A673 (cell line): ENCODE measurements at regions not wholly inside any gene's neighbourhood (a gene's known extent, or its start where the extent isn't known, plus 50 kb on each side); places are given as distances from the start of the nearest gene placed in this dataset.

ENCODE experiments used
- BruUV-seq: library from RNA; stranded (reverse); fragments of 400-500 nt; replicated peaks from 2 replicates; lab custom pipeline; 2021; lab: Mats Ljungman, UMichigan
- CTCF ChIA-PET: fragments of 300-600 bp; sonication (Branson Sonifier 250); formaldehyde crosslinking; loops from one replicate; lab custom pipeline; 2022; ENCODE audit warnings: antibody characterized with exemption; lab: Charles Lee
- POLR2A ChIA-PET: fragments of 300-600 bp; sonication (Branson Sonifier 250); formaldehyde crosslinking; loops from one replicate; lab custom pipeline; 2022; ENCODE audit warnings: antibody characterized with exemption; ENCODE audit not compliant: low non-redundant PET; lab: Charles Lee
- DNase-seq: peaks from one replicate; pipeline ENCODE4 v3.0.0-alpha.2; 2015; ENCODE audit warnings: low spot score
- H3K27ac ChIP-seq: fragments of 200-600 bp; sonication (generic); 2 replicates; pipeline ENCODE4 v1.5.1; 2016; ENCODE audit warnings: mixed run types, low read depth, mild to moderate bottlenecking, mixed read lengths, antibody characterized with exemption, low read length; ENCODE audit not compliant: poor library complexity, severe bottlenecking
- H3K27me3 ChIP-seq: fragments of 200-600 bp; sonication (generic); replicated peaks from 2 replicates; pipeline ENCODE4 v1.6.1; 2017; ENCODE audit warnings: mixed run types, low read depth, mild to moderate bottlenecking, mixed read lengths, antibody characterized with exemption, low read length; ENCODE audit not compliant: insufficient read depth, poor library complexity
- H3K36me3 ChIP-seq: fragments of 200-600 bp; sonication (generic); 2 replicates; pipeline ENCODE4 v1.6.1; 2016; ENCODE audit warnings: mixed run types, mild to moderate bottlenecking, mixed read lengths, antibody characterized with exemption, low read length; ENCODE audit not compliant: insufficient read depth, poor library complexity, severe bottlenecking
- H3K4me1 ChIP-seq: fragments of 200-600 bp; sonication (generic); 2 replicates; pipeline ENCODE4 v1.6.1; 2017; ENCODE audit warnings: mixed run types, mild to moderate bottlenecking, mixed read lengths, antibody characterized with exemption, low read length; ENCODE audit not compliant: insufficient read depth, poor library complexity, severe bottlenecking
- H3K4me3 ChIP-seq: fragments of 200-600 bp; sonication (generic); 2 replicates; pipeline ENCODE4 v1.5.1; 2016; ENCODE audit warnings: low read depth, mixed run types, mild to moderate bottlenecking, mixed read lengths, low read length; ENCODE audit not compliant: poor library complexity, severe bottlenecking
- H3K9me3 ChIP-seq: fragments of 200-600 bp; sonication (generic); 2 replicates; pipeline ENCODE4 v1.6.1; 2016; ENCODE audit warnings: mixed run types, low read depth, mild to moderate bottlenecking, mixed read lengths, antibody characterized with exemption, low read length; ENCODE audit not compliant: poor library complexity, severe bottlenecking
- CTCF ChIP-seq: fragments of 300-800, 200-600 bp; sonication (generic); conservative IDR thresholded peaks from 2 replicates; pipeline ENCODE4 v1.5.1; 2017; ENCODE audit warnings: low read depth, mild to moderate bottlenecking, antibody characterized with exemption, low read length, moderate library complexity, mixed read lengths
- EZH2 ChIP-seq: fragments of 200-600 bp; sonication (generic); IDR thresholded peaks from 2 replicates; pipeline ENCODE4 v1.6.1; 2017; ENCODE audit warnings: borderline replicate concordance, low read depth, mild to moderate bottlenecking, mixed read lengths, antibody characterized with exemption, low read length; ENCODE audit not compliant: poor library complexity, severe bottlenecking
- intact Hi-C: fragments of 100-400 bp; cut with micrococcal nuclease; formaldehyde crosslinking; loops from one replicate; pipeline ENCODE4 v1.10.0; 2022; ENCODE audit not compliant: unreplicated experiment

- intact Hi-C loops, result no loop called here
- no peak for TF ChIP-seq EZH2
- TF ChIP-seq CTCF, result no peak
- BruUV-seq, result no TSS peak
- POLR2A ChIA-PET, result interaction anchor here (0.6 kb wide), 1 partner anchor 88 kb away, joined by 3 read pairs; no protein-coding TSS in a partner anchor
- no peak for DNase-seq
- Histone ChIP-seq H3K36me3 (no peaks in the 10 kb centered on the region), H3K27me3 (no peaks in the 10 kb centered on the region), H3K9me3 (no peaks in the 10 kb centered on the region), H3K27ac (no peak overlapping the region), H3K4me3 (no peak overlapping the region), H3K4me1 (peaks cover 28% of the 10 kb centered on the region)
- CTCF ChIA-PET, result no interaction called here
These were observed 52.3 kb upstream of the SEC11C start for GRCh38 chr18:59087391-59087790.
